AG04449 (cell line): ENCODE measurements at regions not wholly inside any gene's neighbourhood (a gene's known extent, or its start where the extent isn't known, plus 50 kb on each side); places are given as distances from the start of the nearest gene placed in this dataset.

Source experiments
- CTCF ChIA-PET: fragments of 350-600 bp; formaldehyde crosslinking; extraction: SDS; loops from one replicate; lab custom pipeline; 2021; ENCODE audit warnings: antibody characterized with exemption; lab: Yijun Ruan, JAX
- POLR2A ChIA-PET: fragments of 400-600, 350-600 bp; formaldehyde crosslinking; extraction: SDS; loops from one replicate; lab custom pipeline; 2020; ENCODE audit warnings: antibody characterized with exemption, inconsistent platforms; lab: Yijun Ruan, JAX
- DNase-seq: peaks from one replicate; pipeline ENCODE4 v3.0.0-alpha.2; 2010; ENCODE audit warnings: low read depth, low spot score
- H3K4me3 ChIP-seq: 2 replicates; pipeline ENCODE4 v1.5.1; 2011; ENCODE audit warnings: low read depth, mild to moderate bottlenecking, control low read depth, low read length
- CTCF ChIP-seq: IDR thresholded peaks from one replicate; pipeline ENCODE4 v1.5.1; 2011; ENCODE audit warnings: mild to moderate bottlenecking, moderate library complexity, low read length, control low read depth, inconsistent platforms; ENCODE audit not compliant: insufficient read depth; ENCODE audit errors: missing control alignments

GRCh38 chr15:81449836-81450474 is 75.9 kb upstream of the TMC3 start:
- no peak for DNase-seq
- TF ChIP-seq CTCF = no peak
- POLR2A ChIA-PET = no interaction called here
- no peak overlapping the region for H3K4me3 ChIP-seq
- CTCF ChIA-PET = no interaction called here

GRCh38 chr15:81443040-81443820 is 69.2 kb upstream of the TMC3 start:
- POLR2A ChIA-PET = no interaction called here
- TF ChIP-seq CTCF = no peak
- H3K4me3 ChIP-seq = no peak overlapping the region
- CTCF ChIA-PET = no interaction called here
- DNase-seq = no peak

GRCh38 chr15:81442454-81442853 is 68.4 kb upstream of the TMC3 start:
- ChIA-PET CTCF (no interaction called here), POLR2A (no interaction called here)

GRCh38 chr15:81434851-81435250 is 60.8 kb upstream of the TMC3 start:
- TF ChIP-seq CTCF = no peak
- no peak for DNase-seq
- CTCF ChIA-PET = interaction anchor here (1.4 to 1.6 kb wide), 2 partner anchors 10 to 25 kb away, joined by 4 to 5 read pairs; no protein-coding TSS in a partner anchor
- POLR2A ChIA-PET = no interaction called here
- no peak overlapping the region for H3K4me3 ChIP-seq

More at GRCh38 chr15:81442454-81442853, 68.4 kb upstream of the TMC3 start:
- DNase-seq = no peak
- TF ChIP-seq CTCF = no peak
- H3K4me3 ChIP-seq = no peak overlapping the region

- H3K4me3 ChIP-seq = no peak overlapping the region
- TF ChIP-seq CTCF = no peak
- DNase-seq = no peak
- ChIA-PET CTCF (no interaction called here), POLR2A (no interaction called here)
Observed at GRCh38 chr15:81433462-81433861, 59.4 kb upstream of the TMC3 start.

- POLR2A ChIA-PET = no interaction called here
- CTCF ChIA-PET = interaction anchor here (1.1 kb wide), 1 partner anchor 166 kb away, joined by 3 read pairs; no protein-coding TSS in a partner anchor
- no peak for DNase-seq
- TF ChIP-seq CTCF = no peak
- H3K4me3 ChIP-seq = no peak overlapping the region
Observed at GRCh38 chr15:81432179-81432578, 58.2 kb upstream of the TMC3 start.
